ENCODE measurements at regions not wholly inside any gene's neighbourhood (a gene's known extent, or its start where the extent isn't known, plus 50 kb on each side); places are given as distances from the start of the nearest gene placed in this dataset.
A peak's percentile ranks its signal among the peaks of the same experiment; 100 is the strongest.

- no peak overlapping the region for H3K4me3 ChIP-seq (ENCODE audit: low read depth, low read length)
- no peaks in the 10 kb centered on the region for H3K36me3 ChIP-seq (ENCODE audit: insufficient read depth, low read length)
- H3K79me2 ChIP-seq (ENCODE audit: control insufficient read depth, insufficient read depth, low read length, unreplicated experiment) = no peaks in the 10 kb centered on the region
- no peaks in the 10 kb centered on the region for H3K27me3 ChIP-seq (ENCODE audit: insufficient read depth, low read length)
- H3K4me1 ChIP-seq (ENCODE audit: control insufficient read depth, insufficient read depth, low read length, unreplicated experiment) = no peaks in the 10 kb centered on the region
- H2AFZ ChIP-seq (ENCODE audit: low read length, unreplicated experiment) = no peak overlapping the region
- no peak overlapping the region for H3K27ac ChIP-seq (ENCODE audit: low read depth, low read length)
Measured at GRCh38 chr13:74969419-74969818, 512.5 kb downstream of the TBC1D4 start.

GRCh38 chr13:74966814-74967424, 515.0 kb downstream of the TBC1D4 start:
- Histone ChIP-seq H3K27ac (ENCODE audit: low read depth, low read length) (no peak overlapping the region), H3K4me3 (ENCODE audit: low read depth, low read length) (no peak overlapping the region), H3K36me3 (ENCODE audit: insufficient read depth, low read length) (no peaks in the 10 kb centered on the region), H3K4me1 (ENCODE audit: control insufficient read depth, insufficient read depth, low read length, unreplicated experiment) (no peaks in the 10 kb centered on the region), H3K79me2 (ENCODE audit: control insufficient read depth, insufficient read depth, low read length, unreplicated experiment) (no peaks in the 10 kb centered on the region), H2AFZ (ENCODE audit: low read length, unreplicated experiment) (no peak overlapping the region), H3K27me3 (ENCODE audit: insufficient read depth, low read length) (no peaks in the 10 kb centered on the region)

GRCh38 chr13:74966275-74966674, 515.7 kb downstream of the TBC1D4 start:
- H2AFZ ChIP-seq (ENCODE audit: low read length, unreplicated experiment) = no peak overlapping the region
- H3K4me3 ChIP-seq (ENCODE audit: low read depth, low read length) = no peak overlapping the region
- H3K4me1 ChIP-seq (ENCODE audit: control insufficient read depth, insufficient read depth, low read length, unreplicated experiment) = no peaks in the 10 kb centered on the region
- no peaks in the 10 kb centered on the region for H3K36me3 ChIP-seq (ENCODE audit: insufficient read depth, low read length)
- H3K79me2 ChIP-seq (ENCODE audit: control insufficient read depth, insufficient read depth, low read length, unreplicated experiment) = no peaks in the 10 kb centered on the region
- H3K27me3 ChIP-seq (ENCODE audit: insufficient read depth, low read length) = no peaks in the 10 kb centered on the region
- no peak overlapping the region for H3K27ac ChIP-seq (ENCODE audit: low read depth, low read length)

- Histone ChIP-seq H3K79me2 (ENCODE audit: control insufficient read depth, insufficient read depth, low read length, unreplicated experiment) (no peaks in the 10 kb centered on the region), H3K4me1 (ENCODE audit: control insufficient read depth, insufficient read depth, low read length, unreplicated experiment) (no peaks in the 10 kb centered on the region), H3K27ac (ENCODE audit: low read depth, low read length) (no peak overlapping the region), H3K4me3 (ENCODE audit: low read depth, low read length) (no peak overlapping the region), H2AFZ (ENCODE audit: low read length, unreplicated experiment) (no peak overlapping the region), H3K36me3 (ENCODE audit: insufficient read depth, low read length) (no peaks in the 10 kb centered on the region), H3K27me3 (ENCODE audit: insufficient read depth, low read length) (no peaks in the 10 kb centered on the region)
Measured at GRCh38 chr13:74945637-74946036, 536.3 kb downstream of the TBC1D4 start.

- no peak overlapping the region for H2AFZ ChIP-seq (ENCODE audit: low read length, unreplicated experiment)
- H3K36me3 ChIP-seq (ENCODE audit: insufficient read depth, low read length) = no peaks in the 10 kb centered on the region
- H3K79me2 ChIP-seq (ENCODE audit: control insufficient read depth, insufficient read depth, low read length, unreplicated experiment) = no peaks in the 10 kb centered on the region
- no peak overlapping the region for H3K27ac ChIP-seq (ENCODE audit: low read depth, low read length)
- H3K4me3 ChIP-seq (ENCODE audit: low read depth, low read length) = no peak overlapping the region
- H3K4me1 ChIP-seq (ENCODE audit: control insufficient read depth, insufficient read depth, low read length, unreplicated experiment) = peaks cover 12% of the 10 kb centered on the region
- no peaks in the 10 kb centered on the region for H3K27me3 ChIP-seq (ENCODE audit: insufficient read depth, low read length)
Measured at GRCh38 chr13:74931698-74932433, 550.1 kb downstream of the TBC1D4 start.

- H3K4me1 ChIP-seq (ENCODE audit: control insufficient read depth, insufficient read depth, low read length, unreplicated experiment) = peaks cover 12% of the 10 kb centered on the region
- H3K4me3 ChIP-seq (ENCODE audit: low read depth, low read length) = no peak overlapping the region; the same call in 1 of the 2 replicates
- H3K36me3 ChIP-seq (ENCODE audit: insufficient read depth, low read length) = no peaks in the 10 kb centered on the region
- H3K27ac ChIP-seq (ENCODE audit: low read depth, low read length) = peak overlapping the region; percentile 30; the same call in 1 of the 2 replicates
- H3K79me2 ChIP-seq (ENCODE audit: control insufficient read depth, insufficient read depth, low read length, unreplicated experiment) = no peaks in the 10 kb centered on the region
- H2AFZ ChIP-seq (ENCODE audit: low read length, unreplicated experiment) = no peak overlapping the region
- no peaks in the 10 kb centered on the region for H3K27me3 ChIP-seq (ENCODE audit: insufficient read depth, low read length)
Measured at GRCh38 chr13:74930402-74931165, 551.4 kb downstream of the TBC1D4 start.

GRCh38 chr13:74929436-74929835, 552.5 kb downstream of the TBC1D4 start:
- Histone ChIP-seq H3K27ac (ENCODE audit: low read depth, low read length) (peak overlapping the region; percentile 27), H3K36me3 (ENCODE audit: insufficient read depth, low read length) (no peaks in the 10 kb centered on the region), H3K4me1 (ENCODE audit: control insufficient read depth, insufficient read depth, low read length, unreplicated experiment) (peaks cover 12% of the 10 kb centered on the region), H3K27me3 (ENCODE audit: insufficient read depth, low read length) (no peaks in the 10 kb centered on the region), H3K4me3 (ENCODE audit: low read depth, low read length) (peak overlapping the region; percentile 31; the same call in 1 of the 2 replicates), H3K79me2 (ENCODE audit: control insufficient read depth, insufficient read depth, low read length, unreplicated experiment) (no peaks in the 10 kb centered on the region), H2AFZ (ENCODE audit: low read length, unreplicated experiment) (no peak overlapping the region)

GRCh38 chr13:74927823-74928222, 554.1 kb downstream of the TBC1D4 start:
- no peak overlapping the region for H3K4me3 ChIP-seq (ENCODE audit: low read depth, low read length)
- H3K79me2 ChIP-seq (ENCODE audit: control insufficient read depth, insufficient read depth, low read length, unreplicated experiment) = no peaks in the 10 kb centered on the region
- no peaks in the 10 kb centered on the region for H3K27me3 ChIP-seq (ENCODE audit: insufficient read depth, low read length)
- H3K27ac ChIP-seq (ENCODE audit: low read depth, low read length) = no peak overlapping the region
- H3K36me3 ChIP-seq (ENCODE audit: insufficient read depth, low read length) = no peaks in the 10 kb centered on the region
- H3K4me1 ChIP-seq (ENCODE audit: control insufficient read depth, insufficient read depth, low read length, unreplicated experiment) = peaks cover 12% of the 10 kb centered on the region
- no peak overlapping the region for H2AFZ ChIP-seq (ENCODE audit: low read length, unreplicated experiment)

- Histone ChIP-seq H3K27ac (ENCODE audit: low read depth, low read length) (no peak overlapping the region), H3K27me3 (ENCODE audit: insufficient read depth, low read length) (no peaks in the 10 kb centered on the region), H3K79me2 (ENCODE audit: control insufficient read depth, insufficient read depth, low read length, unreplicated experiment) (no peaks in the 10 kb centered on the region), H3K4me3 (ENCODE audit: low read depth, low read length) (no peak overlapping the region), H3K4me1 (ENCODE audit: control insufficient read depth, insufficient read depth, low read length, unreplicated experiment) (no peaks in the 10 kb centered on the region), H3K36me3 (ENCODE audit: insufficient read depth, low read length) (no peaks in the 10 kb centered on the region), H2AFZ (ENCODE audit: low read length, unreplicated experiment) (no peak overlapping the region)
Measured at GRCh38 chr13:74922963-74923362, 559.0 kb downstream of the TBC1D4 start.

GRCh38 chr13:74921326-74921725, 560.6 kb downstream of the TBC1D4 start:
- H3K4me3 ChIP-seq (ENCODE audit: low read depth, low read length) = no peak overlapping the region
- H3K4me1 ChIP-seq (ENCODE audit: control insufficient read depth, insufficient read depth, low read length, unreplicated experiment) = no peaks in the 10 kb centered on the region
- no peaks in the 10 kb centered on the region for H3K79me2 ChIP-seq (ENCODE audit: control insufficient read depth, insufficient read depth, low read length, unreplicated experiment)
- no peak overlapping the region for H2AFZ ChIP-seq (ENCODE audit: low read length, unreplicated experiment)
- H3K27me3 ChIP-seq (ENCODE audit: insufficient read depth, low read length) = no peaks in the 10 kb centered on the region
- no peaks in the 10 kb centered on the region for H3K36me3 ChIP-seq (ENCODE audit: insufficient read depth, low read length)
- H3K27ac ChIP-seq (ENCODE audit: low read depth, low read length) = no peak overlapping the region

Measured in ACC112 (cell line).